HG03064 (cell line): ENCODE measurements at regions not wholly inside any gene's neighbourhood (a gene's known extent, or its start where the extent isn't known, plus 50 kb on each side); places are given as distances from the start of the nearest gene placed in this dataset.
"Not testable (repeated sequence)": the region's sequence is repeated elsewhere in the genome, so short reads cannot be mapped to it uniquely, and the experiment has no call there.

Experiments
- ATAC-seq: cut with Tn5 transposase; IDR thresholded peaks from one replicate; pipeline ENCODE4 v1.9.1; 2021; ENCODE audit warnings: low read depth; ENCODE audit not compliant: unreplicated experiment

- ATAC-seq: not testable (repeated sequence)
These were observed 121.8 kb upstream of the TFPI start for GRCh38 chr2:187676050-187676449.

- no peak for ATAC-seq
These were observed 125.2 kb upstream of the TFPI start for GRCh38 chr2:187679454-187679853.

GRCh38 chr2:187684174-187684573 is 129.9 kb upstream of the TFPI start:
- no peak for ATAC-seq

GRCh38 chr2:187686416-187687024 is 132.3 kb upstream of the TFPI start:
- ATAC-seq: no peak

GRCh38 chr2:187687585-187687984 is 133.3 kb upstream of the TFPI start:
- no peak for ATAC-seq

- ATAC-seq: no peak
These were observed 135.1 kb upstream of the TFPI start for GRCh38 chr2:187689372-187689771.

- no peak for ATAC-seq
These were observed 139.7 kb upstream of the TFPI start for GRCh38 chr2:187693923-187694322.

- not testable (repeated sequence) for ATAC-seq
These were observed 142.4 kb upstream of the TFPI start for GRCh38 chr2:187696644-187697043.

- no peak for ATAC-seq
These were observed 144.3 kb upstream of the TFPI start for GRCh38 chr2:187698374-187699110.

- ATAC-seq: no peak
These were observed 147.9 kb upstream of the TFPI start for GRCh38 chr2:187702157-187702556.

- ATAC-seq: no peak
These were observed 154.0 kb upstream of the TFPI start for GRCh38 chr2:187708272-187708671.

GRCh38 chr2:187709065-187709464 is 154.8 kb upstream of the TFPI start:
- ATAC-seq: no peak

- ATAC-seq: no peak
These were observed 156.7 kb upstream of the TFPI start for GRCh38 chr2:187710791-187711521.

- ATAC-seq: no peak
These were observed 161.4 kb upstream of the TFPI start for GRCh38 chr2:187715590-187715989.

- no peak for ATAC-seq
These were observed 162.1 kb upstream of the TFPI start for GRCh38 chr2:187716301-187716700.

GRCh38 chr2:187718092-187718491 is 163.9 kb upstream of the TFPI start:
- ATAC-seq: no peak

GRCh38 chr2:187719510-187719909 is 165.3 kb upstream of the TFPI start:
- no peak for ATAC-seq

- no peak for ATAC-seq
These were observed 194.7 kb upstream of the TFPI start for GRCh38 chr2:187748958-187749357.

- ATAC-seq: no peak
These were observed 195.7 kb upstream of the TFPI start for GRCh38 chr2:187749804-187750431.

- ATAC-seq: no peak
These were observed 214.8 kb upstream of the TFPI start for GRCh38 chr2:187768995-187769394.

- ATAC-seq: no peak
These were observed 215.2 kb upstream of the TFPI start for GRCh38 chr2:187769437-187769836.
